GM18499 (cell line): ENCODE measurements at regions not wholly inside any gene's neighbourhood (a gene's known extent, or its start where the extent isn't known, plus 50 kb on each side); places are given as distances from the start of the nearest gene placed in this dataset.
"Not testable (repeated sequence)": the region's sequence is repeated elsewhere in the genome, so short reads cannot be mapped to it uniquely, and the experiment has no call there.

ENCODE experiments used
- ATAC-seq: cut with Tn5 transposase; IDR thresholded peaks from one replicate; pipeline ENCODE4 v1.9.1; 2021; ENCODE audit warnings: moderate number of reproducible peaks; ENCODE audit not compliant: insufficient read depth, unreplicated experiment

DNA sequence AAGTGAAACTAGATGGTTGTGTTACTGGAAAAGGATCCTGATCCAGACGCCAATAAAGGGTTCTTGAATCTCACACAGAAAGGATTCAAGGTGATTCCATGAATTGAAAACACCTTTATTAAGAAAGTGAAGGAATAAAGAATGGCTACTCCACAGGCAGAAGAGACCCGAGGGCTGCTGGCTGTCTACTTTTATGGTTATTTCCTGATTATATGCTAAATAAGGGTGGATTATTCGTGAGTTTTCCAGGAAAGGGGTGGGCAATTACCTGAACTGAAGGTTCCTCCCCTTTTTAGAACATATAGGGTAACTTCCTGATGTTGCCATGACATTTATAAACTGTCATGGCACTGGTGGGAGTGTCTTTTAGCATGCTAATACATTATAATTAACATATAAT lies 50.9 kb upstream of the WARS2 start:
- no peak for ATAC-seq

DNA sequence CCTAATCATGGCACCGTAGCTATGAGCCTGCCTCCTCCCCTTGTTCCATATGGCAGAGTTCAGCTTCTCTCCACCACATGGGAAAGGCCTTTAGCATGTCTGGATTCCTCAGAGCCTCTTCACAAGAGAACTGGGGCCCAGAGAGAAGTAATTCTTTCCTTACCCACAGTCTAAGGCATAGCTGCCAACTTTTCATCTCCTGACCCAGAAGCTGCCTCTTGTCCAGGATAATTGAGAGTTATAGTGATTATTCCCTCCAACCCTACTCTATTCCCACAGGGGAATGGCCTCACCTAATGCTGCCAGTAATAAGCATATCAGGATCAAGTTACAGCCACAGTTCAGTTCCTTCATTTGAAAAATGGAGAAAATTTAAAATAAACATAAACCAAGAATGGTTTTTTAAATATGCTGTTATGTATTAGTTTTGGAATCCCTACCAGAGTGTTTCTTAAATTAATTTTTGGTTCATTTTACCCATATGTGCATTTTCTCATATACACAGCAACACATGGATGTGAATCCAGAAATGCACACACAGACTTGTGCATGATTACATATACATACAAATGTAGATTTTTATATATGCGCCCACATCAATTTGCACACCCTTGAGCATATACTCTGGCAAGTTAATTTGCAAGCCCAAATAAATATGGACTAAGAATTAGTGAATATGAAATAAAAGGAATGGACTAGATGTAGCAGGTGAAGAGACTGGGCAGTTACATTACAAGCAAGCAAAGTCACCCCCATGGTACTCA lies 63.9 kb upstream of the WARS2 start:
- no peak for ATAC-seq

DNA sequence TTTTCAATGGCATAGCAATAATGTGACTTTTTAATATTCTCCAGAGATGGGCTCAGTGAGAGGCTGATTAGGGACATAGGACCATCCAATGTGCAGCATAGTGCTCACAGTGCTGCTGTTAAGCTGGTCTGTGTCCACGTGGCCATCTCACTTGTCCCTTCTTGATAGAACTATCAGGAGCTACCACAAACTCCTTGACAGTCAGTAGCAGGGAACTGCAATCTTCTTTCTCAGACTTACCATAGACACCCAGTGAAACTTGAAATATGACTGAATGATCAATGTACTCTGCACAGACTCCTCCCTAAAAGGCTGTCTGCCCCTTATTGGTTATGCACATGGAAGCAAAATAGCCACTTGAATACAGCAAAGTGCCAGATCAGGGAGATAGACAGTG lies 64.5 kb upstream of the WARS2 start:
- no peak for ATAC-seq

DNA sequence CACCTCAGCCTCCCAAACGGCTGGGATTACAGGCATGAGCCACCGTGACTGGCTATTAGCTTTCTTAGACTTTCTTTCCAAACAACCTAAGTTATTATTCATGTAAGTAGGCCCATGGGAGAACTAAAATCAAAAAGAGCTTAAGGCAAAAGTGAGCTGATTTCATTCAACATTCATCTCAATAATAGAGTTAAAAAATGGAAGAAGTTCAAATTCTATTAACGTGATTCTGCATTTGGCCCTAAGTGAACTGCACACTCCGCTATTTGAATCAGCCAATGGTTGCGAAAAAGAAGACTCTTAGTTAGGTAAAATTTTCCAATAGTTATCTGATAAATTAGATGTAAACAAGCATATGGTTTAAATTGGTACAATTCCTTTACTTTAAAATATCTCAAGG lies 68.6 kb upstream of the WARS2 start:
- ATAC-seq: no peak

DNA sequence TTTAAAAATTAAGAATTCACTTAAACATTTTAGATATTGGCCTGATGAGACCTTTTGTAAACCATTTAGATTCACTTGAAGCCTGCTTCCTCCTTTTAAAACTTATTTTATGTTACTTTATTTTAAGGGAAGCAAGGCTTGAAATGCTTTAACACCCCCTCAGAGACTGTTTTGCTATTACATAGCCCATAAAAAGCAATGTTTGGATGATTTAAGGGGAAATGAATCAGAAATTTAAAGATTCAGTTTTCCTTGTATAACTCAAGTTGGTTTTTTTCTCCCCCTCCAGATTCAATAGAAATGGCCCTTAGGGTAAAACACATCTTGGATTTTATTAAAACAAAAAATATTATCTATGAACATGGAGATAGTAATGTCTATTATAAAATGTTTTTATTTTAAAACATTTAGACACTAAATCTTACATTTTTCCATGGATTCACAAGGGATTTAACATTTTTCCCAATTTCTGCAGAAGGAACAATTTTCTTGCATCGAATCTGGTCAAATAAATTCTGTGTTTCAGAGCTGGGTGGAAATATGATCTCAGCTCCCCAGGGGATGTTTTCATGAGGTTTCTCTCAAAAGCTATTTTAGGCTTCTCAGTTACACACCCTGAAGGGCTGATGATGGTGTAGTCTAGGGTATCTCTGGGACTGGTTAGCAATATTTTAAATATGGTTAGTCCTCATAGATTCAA lies 69.3 kb upstream of the WARS2 start:
- ATAC-seq: no peak

DNA sequence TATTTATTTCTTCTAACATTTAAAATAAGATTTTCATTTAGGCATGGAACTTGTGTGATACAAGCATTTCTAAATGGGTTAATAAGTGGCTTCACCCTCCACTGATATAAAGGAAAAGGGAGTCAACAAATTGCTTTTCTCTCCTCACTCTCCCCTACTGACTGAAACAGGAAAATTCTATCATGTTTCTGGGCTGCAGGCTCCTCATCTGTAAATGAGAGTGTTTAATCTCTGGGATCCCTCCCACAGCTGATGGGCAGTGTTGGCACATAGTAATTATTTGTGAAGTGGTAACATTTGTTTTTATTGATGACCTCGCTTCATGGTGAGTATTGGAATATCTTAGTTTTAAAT lies 69.8 kb upstream of the WARS2 start:
- no peak for ATAC-seq

DNA sequence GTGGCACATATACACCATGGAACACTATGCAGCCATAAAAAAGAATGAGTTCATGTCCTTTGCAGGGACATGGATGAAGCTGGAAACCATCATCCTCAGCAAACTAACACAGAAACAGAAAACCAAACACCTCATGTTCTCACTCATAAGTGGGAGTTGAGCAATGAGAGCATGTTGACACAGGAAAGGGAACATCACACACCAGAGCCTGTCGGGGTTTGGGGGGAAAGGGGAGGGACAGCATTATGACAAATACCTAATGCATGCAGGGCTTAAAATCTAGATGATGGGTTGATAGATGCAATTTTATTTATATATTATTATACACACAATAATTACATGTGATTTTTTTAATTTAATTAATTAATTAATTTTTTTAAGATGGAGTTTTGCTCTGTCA lies 72.8 kb upstream of the WARS2 start:
- not testable (repeated sequence) for ATAC-seq

DNA sequence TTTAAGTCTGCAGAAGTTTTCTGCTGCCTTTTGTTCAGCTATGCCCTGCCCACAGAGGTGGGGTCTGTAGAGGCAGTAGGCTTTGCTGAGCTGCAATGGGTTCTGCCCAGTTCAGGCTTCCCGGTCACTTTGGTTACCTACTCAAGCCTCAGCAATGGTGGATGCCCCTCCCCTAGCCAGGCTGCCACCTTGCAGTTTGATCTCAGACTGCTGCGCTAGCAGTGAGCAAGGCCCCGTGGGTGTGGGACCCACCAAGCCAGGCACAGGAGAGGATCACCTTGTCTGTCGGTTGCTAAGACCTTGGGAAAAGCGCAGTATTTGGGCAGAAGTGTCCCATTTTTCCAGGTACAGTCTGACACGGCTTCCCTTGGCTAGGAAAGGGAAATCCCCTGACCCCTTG lies 74.5 kb upstream of the WARS2 start:
- ATAC-seq: not testable (repeated sequence)

DNA sequence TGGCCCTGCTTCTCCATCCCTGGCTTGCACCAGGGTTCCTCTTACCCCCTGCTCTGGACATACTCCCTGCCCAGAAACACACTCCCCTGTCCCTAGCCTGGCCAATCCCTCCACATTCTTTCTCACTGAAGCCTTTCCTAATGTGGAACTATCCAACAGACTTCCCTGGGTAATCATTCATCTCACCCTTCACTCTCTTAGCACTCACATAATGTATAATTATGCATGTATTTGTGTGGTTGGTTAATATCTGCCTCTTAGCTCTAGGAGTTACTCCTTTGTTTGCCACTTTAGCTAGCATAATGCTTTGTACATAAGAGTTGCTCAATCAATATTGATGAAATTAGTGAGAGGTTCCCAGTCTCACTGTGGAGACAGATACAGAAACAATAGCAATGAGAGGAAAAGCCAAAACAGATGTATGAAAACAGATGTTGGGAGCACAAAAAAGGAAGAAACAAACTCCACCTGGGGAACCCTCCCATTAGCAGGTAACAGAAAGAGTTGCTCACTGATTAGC lies 76.9 kb upstream of the WARS2 start:
- ATAC-seq: no peak

DNA sequence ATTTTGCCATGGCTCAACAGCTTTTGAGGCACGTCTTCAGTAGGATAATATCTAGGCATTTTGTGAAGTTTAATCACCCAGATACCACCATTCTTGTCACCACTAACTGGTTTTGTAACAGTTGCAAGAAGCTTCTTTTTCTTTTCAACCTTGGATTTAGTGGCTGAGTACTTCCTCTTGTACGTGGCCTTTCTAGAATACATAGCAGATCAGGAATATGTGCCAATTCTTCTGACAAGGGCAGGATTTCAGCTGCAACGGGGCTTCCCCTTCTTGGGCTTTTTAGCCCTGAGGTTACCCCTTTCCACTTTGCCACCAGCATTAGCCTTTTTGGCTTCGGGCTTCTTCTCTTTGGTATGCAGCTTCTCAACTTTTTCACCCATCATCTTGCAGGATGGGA lies 79.3 kb upstream of the WARS2 start:
- no peak for ATAC-seq

DNA sequence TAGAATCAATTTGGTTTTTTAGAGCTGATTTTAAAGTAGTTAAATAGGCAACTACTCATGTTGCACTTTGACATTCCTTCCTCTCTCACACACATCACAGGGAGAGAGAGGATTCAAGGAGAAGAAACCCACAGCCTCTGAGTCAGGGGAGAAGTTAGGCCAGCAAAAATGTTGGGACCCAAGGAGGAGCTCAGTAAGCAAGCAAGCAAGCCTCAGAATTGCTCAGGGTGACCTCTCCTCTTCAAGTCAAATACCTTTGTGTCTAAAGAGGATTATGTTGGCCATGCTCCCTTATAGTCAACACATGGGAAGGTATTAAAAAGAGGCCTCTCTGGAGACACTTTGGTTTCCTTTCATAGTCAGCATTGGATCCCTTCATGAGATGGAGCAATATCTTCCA lies 80.5 kb upstream of the WARS2 start:
- no peak for ATAC-seq

DNA sequence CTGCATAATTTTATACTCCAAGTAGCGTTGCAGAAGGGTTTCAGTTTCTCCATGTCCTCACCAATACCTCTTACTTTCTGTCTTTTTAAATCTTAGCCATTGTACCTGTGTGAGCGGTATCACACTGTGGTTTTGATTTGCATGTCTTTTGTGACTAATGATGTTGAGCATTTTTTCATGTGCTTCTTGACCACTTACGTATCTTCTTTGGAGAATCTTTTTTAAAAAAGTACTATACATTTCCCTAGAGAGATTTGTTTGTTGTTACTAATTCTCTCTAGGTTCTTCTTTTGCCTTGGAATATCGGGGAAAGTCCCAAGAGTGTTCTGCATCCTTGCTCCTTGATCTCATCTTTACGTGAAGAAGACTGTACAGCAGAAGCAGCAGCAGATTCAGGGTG lies 81.8 kb upstream of the WARS2 start:
- ATAC-seq: peak; percentile 65

DNA sequence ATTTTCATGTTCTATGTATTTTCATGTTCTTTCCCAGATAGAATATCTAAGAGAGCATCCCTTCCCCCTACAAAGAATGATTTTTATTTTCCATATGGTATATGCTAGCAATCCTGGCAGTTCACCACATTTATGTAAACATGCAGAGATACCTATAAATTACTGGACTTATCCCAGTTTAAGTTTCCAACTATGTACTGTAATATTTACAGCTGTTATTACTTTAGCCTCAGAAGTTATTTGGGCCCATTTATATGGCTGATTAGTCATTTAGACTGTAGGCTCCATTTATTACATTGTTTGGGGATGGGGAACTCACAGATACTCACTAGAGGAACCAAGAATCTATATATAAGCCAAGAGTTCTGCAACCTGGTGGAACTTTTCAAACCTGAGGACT lies 84.8 kb upstream of the WARS2 start:
- no peak for ATAC-seq

DNA sequence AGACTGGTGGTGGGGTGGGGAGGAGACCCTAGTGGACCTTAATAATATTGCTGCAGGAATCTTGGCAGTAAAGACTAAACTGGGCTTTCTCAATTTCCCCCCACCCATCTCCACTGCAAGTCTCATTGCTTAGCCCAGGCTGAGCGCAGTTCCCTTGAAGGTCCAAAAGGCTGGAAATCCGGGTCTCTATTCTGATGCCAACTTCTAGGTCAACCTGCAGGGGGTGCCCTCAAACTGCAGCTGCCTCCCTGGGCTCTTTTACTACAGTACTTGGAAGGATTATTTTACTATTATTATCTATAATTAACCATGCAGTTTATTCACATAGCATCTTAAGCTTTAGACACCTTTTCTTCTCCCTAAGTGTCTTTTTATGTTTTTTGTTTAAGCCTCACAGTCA lies 85.4 kb upstream of the WARS2 start:
- ATAC-seq: no peak

DNA sequence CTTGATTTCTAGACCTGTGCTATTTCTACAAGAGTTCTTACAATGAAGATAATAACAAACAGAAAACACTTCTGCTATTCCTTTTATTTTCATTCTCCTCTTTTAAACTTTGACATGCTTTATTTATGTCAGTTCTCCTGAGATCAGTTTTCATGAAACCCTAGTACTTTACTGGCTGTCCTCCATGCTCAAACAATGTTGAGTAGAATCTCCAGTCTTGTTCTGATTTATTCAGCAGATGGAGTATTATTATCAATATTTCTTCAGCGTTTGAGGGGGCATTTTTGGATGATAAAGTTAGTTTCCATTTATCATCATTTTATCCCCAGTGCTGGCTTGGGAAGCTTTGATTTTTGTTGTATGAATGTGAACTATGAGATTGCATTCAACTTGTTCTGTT lies 85.9 kb upstream of the WARS2 start:
- no peak for ATAC-seq

DNA sequence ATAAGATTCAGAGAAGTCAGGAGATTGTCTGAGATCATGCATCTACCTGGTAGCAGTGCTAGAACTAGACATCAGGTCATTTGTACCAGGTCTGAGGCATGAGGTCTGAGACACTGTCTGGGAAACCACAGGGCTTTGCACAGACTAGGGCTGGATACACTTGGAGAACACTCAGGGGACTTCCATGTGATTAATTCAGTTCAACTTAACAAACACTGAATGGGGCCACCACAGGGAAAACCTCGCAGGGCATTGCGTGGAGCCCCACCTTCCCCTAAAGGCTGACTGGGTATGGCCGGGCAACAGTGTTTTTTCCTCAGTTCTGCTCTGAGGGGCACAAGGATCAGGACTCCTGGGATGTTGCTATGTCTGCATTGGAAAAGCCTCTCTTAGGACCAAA lies 86.5 kb upstream of the WARS2 start:
- no peak for ATAC-seq

DNA sequence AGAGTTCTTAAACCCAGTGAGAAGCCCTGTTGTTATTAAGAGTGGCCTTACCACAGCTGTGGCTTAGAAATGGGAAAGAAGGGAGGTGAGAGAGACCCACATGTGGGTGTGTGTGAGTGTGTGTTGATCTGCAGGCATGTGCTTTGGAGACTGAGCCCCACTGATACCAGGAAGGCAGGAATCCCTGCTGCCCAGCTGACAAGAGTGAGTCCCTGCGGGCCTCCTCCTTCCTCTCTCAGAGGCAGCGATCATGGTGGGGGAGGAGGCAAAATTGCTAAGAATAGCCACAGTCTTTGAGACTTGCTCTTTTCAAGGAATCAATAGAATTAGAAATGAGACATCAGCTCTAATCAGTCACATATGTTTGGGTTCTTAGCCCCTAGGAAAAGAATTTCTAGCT lies 87.0 kb upstream of the WARS2 start:
- ATAC-seq: no peak

DNA sequence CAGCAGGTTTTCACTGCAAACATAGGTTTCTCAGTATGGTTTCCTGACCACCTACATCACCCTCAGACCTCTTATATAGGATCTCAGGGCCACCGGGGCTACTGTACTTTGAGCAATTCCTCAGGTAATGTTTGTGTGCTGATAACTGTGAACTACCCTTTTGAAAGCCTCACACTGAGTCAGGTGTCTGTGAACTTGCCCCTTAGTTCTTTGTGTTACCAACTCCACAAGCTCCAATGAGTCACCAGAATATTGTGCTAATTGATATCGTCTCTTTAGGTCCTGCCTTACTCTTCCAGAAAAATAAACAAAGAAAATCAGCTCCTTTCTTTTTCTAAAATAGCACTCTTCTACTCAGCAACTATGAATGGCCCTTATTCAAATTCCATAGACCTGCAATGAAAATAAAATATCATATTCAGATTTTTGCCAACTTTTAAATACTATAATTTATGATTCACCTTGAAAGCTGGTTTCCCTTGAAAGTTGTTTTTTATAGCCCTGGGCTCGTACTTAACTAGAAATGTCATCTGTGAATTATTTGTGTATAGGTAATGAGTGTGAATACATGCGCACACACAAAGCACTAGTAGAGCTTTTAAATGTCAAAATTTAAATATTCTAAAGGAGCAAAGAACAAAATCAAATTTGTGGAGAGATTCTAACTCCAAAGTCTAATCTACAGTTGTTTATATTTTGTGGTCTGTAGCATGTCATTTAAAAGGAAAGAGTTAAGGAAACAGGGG lies 88.1 kb upstream of the WARS2 start:
- ATAC-seq: no peak

DNA sequence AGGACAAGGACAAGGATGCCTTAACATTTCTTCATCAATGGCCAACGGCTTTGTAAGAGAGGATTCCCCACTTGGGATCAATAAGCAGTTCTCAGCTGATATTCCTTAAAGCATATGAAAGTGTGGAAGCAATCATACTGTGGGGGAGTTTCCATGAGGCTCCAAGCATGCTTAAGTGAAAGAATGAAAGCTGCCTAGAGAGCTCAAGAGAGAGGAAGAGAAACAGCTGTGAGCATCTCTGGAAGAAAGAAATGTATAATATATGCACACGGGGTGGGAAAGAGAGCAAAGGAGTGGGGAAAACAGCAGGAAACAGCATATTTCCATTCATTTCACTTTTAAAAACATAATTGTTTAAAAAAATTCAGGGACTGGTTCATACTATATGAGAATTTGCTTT lies 94.7 kb upstream of the WARS2 start:
- ATAC-seq: no peak

DNA sequence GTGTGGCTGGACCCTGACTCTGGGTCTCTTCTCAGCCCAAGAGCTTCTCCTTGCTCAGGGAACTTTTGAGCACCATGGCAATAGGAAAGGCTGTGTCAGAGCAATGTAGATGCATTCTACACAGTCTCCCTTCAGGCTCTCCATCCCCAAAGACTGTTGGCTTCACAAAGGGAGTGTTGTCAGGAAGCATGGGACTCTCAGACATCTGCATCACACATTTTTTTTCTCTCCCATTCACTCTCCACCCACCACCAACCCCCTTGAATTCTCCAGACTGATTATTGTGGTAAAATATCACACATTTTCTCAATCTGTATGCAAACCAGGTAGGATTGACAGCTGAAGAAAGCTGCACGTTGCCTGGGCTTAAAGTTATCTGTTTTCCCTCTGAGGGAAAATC lies 105.4 kb upstream of the WARS2 start:
- ATAC-seq: no peak

DNA sequence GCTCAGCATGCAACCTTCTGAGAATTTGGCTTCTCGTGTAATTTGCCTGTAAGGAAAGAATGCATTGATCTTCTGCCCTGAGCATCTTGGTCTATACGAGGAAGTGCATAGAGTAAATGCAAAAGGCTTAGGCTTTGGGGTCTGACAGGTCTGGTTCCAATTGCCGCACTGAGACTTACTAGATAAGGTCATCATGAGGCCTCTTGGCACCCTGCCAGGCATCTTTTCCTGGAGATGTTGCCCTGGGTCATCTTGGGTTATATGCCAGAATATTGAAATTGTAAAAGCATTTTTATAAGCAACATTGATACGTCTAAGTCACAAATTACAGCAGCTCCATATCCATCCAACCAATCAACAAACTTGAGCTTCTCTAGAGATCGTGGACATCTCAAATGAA lies 108.8 kb upstream of the WARS2 start:
- ATAC-seq: no peak
